H1 (cell line): ENCODE measurements at regions not wholly inside any gene's neighbourhood (a gene's known extent, or its start where the extent isn't known, plus 50 kb on each side); places are given as distances from the start of the nearest gene placed in this dataset.

Source experiments
- CTCF ChIA-PET: fragments of 300-600 bp; sonication (Branson Sonifier 250); formaldehyde crosslinking; loops from one replicate; lab custom pipeline; 2021; ENCODE audit not compliant: partially characterized antibody; lab: Charles Lee
- POLR2A ChIA-PET: fragments of 300-600 bp; sonication (Branson Sonifier 250); formaldehyde crosslinking; loops from one replicate; lab custom pipeline; 2021; ENCODE audit warnings: inconsistent platforms; ENCODE audit not compliant: partially characterized antibody; lab: Charles Lee
- DNase-seq, 2 experiments: peaks; one replicate each; pipeline versions ENCODE4 v3.0.0 to v3.0.0-alpha.2; 2010 to 2022; ENCODE audit warnings: low spot score in 2 of 2, low read depth in 1 of 2, mixed read lengths in 1 of 2
- FAIRE-seq: peaks from 2 replicates; lab custom pipeline; 2011; peaks lifted over from hg19 to GRCh38; lab: Jason Lieb, UNC
- H2AFZ ChIP-seq: 2 replicates; pipeline ENCODE4 v1.8.1; 2012; ENCODE audit warnings: low read length, inconsistent platforms
- H2AK5ac ChIP-seq: 2 replicates; pipeline ENCODE4 v1.6.1; 2013; ENCODE audit warnings: low read depth, low read length
- H2BK120ac ChIP-seq: replicated peaks from 2 replicates; pipeline ENCODE3; 2013; ENCODE audit warnings: low read depth, low read length, inconsistent platforms
- H2BK12ac ChIP-seq: 2 replicates; pipeline ENCODE4 v1.6.1; 2013; ENCODE audit warnings: low read depth, low read length
- H2BK15ac ChIP-seq: 2 replicates; pipeline ENCODE4 v1.6.1; 2013; ENCODE audit warnings: low read length
- H2BK20ac ChIP-seq: 2 replicates; pipeline ENCODE4 v1.6.1; 2013; ENCODE audit warnings: low read length
- H2BK5ac ChIP-seq: 2 replicates; pipeline ENCODE4 v1.6.1; 2013; ENCODE audit warnings: low read depth, low read length
- H3K14ac ChIP-seq: 2 replicates; pipeline ENCODE4 v1.6.1; 2013; ENCODE audit warnings: inconsistent platforms; ENCODE audit not compliant: insufficient read length
- H3K18ac ChIP-seq: 2 replicates; pipeline ENCODE4 v1.6.1; 2013; ENCODE audit warnings: low read length; ENCODE audit errors: extremely low read depth
- H3K23ac ChIP-seq: 2 replicates; pipeline ENCODE4 v1.6.1; 2013; ENCODE audit warnings: inconsistent platforms; ENCODE audit not compliant: insufficient read length
- H3K23me2 ChIP-seq: 2 replicates; pipeline ENCODE4 v1.6.1; 2013; ENCODE audit warnings: low read depth, low read length
- H3K27ac ChIP-seq: 2 replicates; pipeline ENCODE4 v1.6.1; 2011; ENCODE audit warnings: low read depth, low read length, inconsistent platforms
- H3K27me3 ChIP-seq, 4 experiments: replicated peaks in 1 of 4; 1 replicate in 1 of 4; 2 replicates in 3 of 4; pipeline versions ENCODE4 v1.6.1 to v1.8.1; 2011 to 2013; ENCODE audit warnings: low read length in 3 of 4, mild to moderate bottlenecking in 3 of 4, inconsistent platforms in 2 of 4, mixed read lengths in 2 of 4, moderate library complexity in 1 of 4; ENCODE audit not compliant: control insufficient read depth in 3 of 4, insufficient read depth in 3 of 4; ENCODE audit errors: extremely low read depth in 1 of 4
- H3K36me3 ChIP-seq, 4 experiments: 2 replicates each; pipeline versions ENCODE4 v1.6.1 to v1.8.1; 2011 to 2013; ENCODE audit warnings: mild to moderate bottlenecking in 4 of 4, low read length in 3 of 4, moderate library complexity in 2 of 4, control low read depth in 1 of 4, inconsistent platforms in 1 of 4; ENCODE audit not compliant: insufficient read depth in 4 of 4, control insufficient read depth in 2 of 4
- H3K4ac ChIP-seq: replicated peaks from 2 replicates; pipeline ENCODE3; 2013; ENCODE audit warnings: low read length, low read depth, mixed read lengths, inconsistent platforms; ENCODE audit not compliant: insufficient read length
- H3K4me1 ChIP-seq, 4 experiments: replicated peaks in 1 of 4; 1 replicate in 1 of 4; 2 replicates in 3 of 4; pipeline versions ENCODE4 v1.6.1 to v1.8.1; 2011 to 2013; ENCODE audit warnings: low read length in 3 of 4, inconsistent platforms in 2 of 4, mixed read lengths in 1 of 4; ENCODE audit not compliant: insufficient read depth in 4 of 4, control insufficient read depth in 3 of 4
- H3K4me2 ChIP-seq, 2 experiments: 2 replicates each; pipeline versions ENCODE4 v1.6.1 to v1.8.1; 2011 to 2013; ENCODE audit warnings: low read depth in 2 of 2, low read length in 2 of 2, control low read depth in 1 of 2, inconsistent platforms in 1 of 2, mild to moderate bottlenecking in 1 of 2; ENCODE audit not compliant: insufficient read depth in 1 of 2
- H3K4me3 ChIP-seq, 4 experiments: fragments of 200-600, 300-600 bp in 1 of 4; sonication (generic), shearing (Covaris generic), sonication (Bioruptor Twin) in 1 of 4; 2 replicates each; pipeline versions ENCODE4 v1.5.1 to v1.8.1; 2011 to 2016; ENCODE audit warnings: low read length in 4 of 4, low read depth in 3 of 4, control low read depth in 2 of 4, inconsistent platforms in 2 of 4, mild to moderate bottlenecking in 2 of 4, mixed read lengths in 1 of 4, moderate library complexity in 1 of 4; ENCODE audit not compliant: insufficient read depth in 2 of 4; ENCODE audit errors: extremely low read depth in 1 of 4
- H3K56ac ChIP-seq: replicated peaks from 2 replicates; pipeline ENCODE3; 2013; ENCODE audit warnings: low read depth, mild to moderate bottlenecking, mixed read lengths, low read length, inconsistent platforms; ENCODE audit not compliant: insufficient read length
- H3K79me1 ChIP-seq: 2 replicates; pipeline ENCODE4 v1.6.1; 2013; ENCODE audit warnings: low read depth, low read length, control low read depth
- H3K79me2 ChIP-seq, 2 experiments: 2 replicates each; pipeline versions ENCODE4 v1.6.1 to v1.8.1; 2012 to 2013; ENCODE audit warnings: low read length in 2 of 2, mild to moderate bottlenecking in 2 of 2, inconsistent platforms in 1 of 2; ENCODE audit not compliant: insufficient read depth in 2 of 2, control insufficient read depth in 1 of 2
- H3K9ac ChIP-seq, 4 experiments: replicated peaks in 1 of 4; 1 replicate in 1 of 4; 2 replicates in 3 of 4; pipeline versions ENCODE4 v1.6.1 to v1.8.1; 2011 to 2013; ENCODE audit warnings: low read depth in 3 of 4, low read length in 3 of 4, control low read depth in 2 of 4, mild to moderate bottlenecking in 2 of 4, moderate library complexity in 2 of 4, inconsistent platforms in 1 of 4; ENCODE audit errors: extremely low read depth in 1 of 4
- H3K9me3 ChIP-seq, 2 experiments: 2 replicates each; pipeline versions ENCODE4 v1.6.1 to v1.8.1; 2012 to 2013; ENCODE audit warnings: mild to moderate bottlenecking in 2 of 2, moderate library complexity in 2 of 2, control low read depth in 1 of 2, inconsistent platforms in 1 of 2, low read depth in 1 of 2, low read length in 1 of 2, mixed read lengths in 1 of 2; ENCODE audit not compliant: insufficient read depth in 2 of 2
- H4K20me1 ChIP-seq, 2 experiments: replicated peaks in 1 of 2; 2 replicates each; pipeline versions ENCODE3 to v1.8.1; 2011 to 2013; ENCODE audit warnings: inconsistent platforms in 2 of 2, low read length in 2 of 2, mild to moderate bottlenecking in 1 of 2; ENCODE audit not compliant: insufficient read depth in 2 of 2, control insufficient read depth in 1 of 2
- H4K5ac ChIP-seq: 2 replicates; pipeline ENCODE4 v1.6.1; 2013; ENCODE audit warnings: low read length, low read depth, mixed read lengths, inconsistent platforms; ENCODE audit not compliant: insufficient read length
- H4K8ac ChIP-seq: 2 replicates; pipeline ENCODE4 v1.8.0; 2013; ENCODE audit warnings: mild to moderate bottlenecking, moderate library complexity, low read length, inconsistent platforms; ENCODE audit not compliant: insufficient read depth; ENCODE audit errors: extremely low read depth
- H4K91ac ChIP-seq: replicated peaks from 2 replicates; pipeline ENCODE3; 2013; ENCODE audit warnings: low read length, mixed read lengths, inconsistent platforms; ENCODE audit not compliant: insufficient read length
- SP2 ChIP-seq: IDR thresholded peaks from 2 replicates; pipeline ENCODE4 v1.6.1; 2012; ENCODE audit warnings: mild to moderate bottlenecking, low read length, inconsistent platforms
- WGBS, 2 experiments: shearing (Covaris generic) in 1 of 2; methylation state at CpG; one replicate each; pipeline versions ENCODE4 v1.1.6 to v1.1.7; 2013 to 2015; ENCODE audit warnings: low lambda C conversion rate in 2 of 2, mixed read lengths in 2 of 2, inconsistent platforms in 1 of 2, low coverage in 1 of 2, missing lambda C conversion rate in 1 of 2; ENCODE audit not compliant: insufficient replicate concordance in 2 of 2, insufficient coverage in 1 of 2, insufficient read length in 1 of 2; ENCODE audit errors: extremely low coverage in 1 of 2, missing lambda C conversion rate in 1 of 2; 5-methylcytosine and 5-hydroxymethylcytosine counted together

DNA sequence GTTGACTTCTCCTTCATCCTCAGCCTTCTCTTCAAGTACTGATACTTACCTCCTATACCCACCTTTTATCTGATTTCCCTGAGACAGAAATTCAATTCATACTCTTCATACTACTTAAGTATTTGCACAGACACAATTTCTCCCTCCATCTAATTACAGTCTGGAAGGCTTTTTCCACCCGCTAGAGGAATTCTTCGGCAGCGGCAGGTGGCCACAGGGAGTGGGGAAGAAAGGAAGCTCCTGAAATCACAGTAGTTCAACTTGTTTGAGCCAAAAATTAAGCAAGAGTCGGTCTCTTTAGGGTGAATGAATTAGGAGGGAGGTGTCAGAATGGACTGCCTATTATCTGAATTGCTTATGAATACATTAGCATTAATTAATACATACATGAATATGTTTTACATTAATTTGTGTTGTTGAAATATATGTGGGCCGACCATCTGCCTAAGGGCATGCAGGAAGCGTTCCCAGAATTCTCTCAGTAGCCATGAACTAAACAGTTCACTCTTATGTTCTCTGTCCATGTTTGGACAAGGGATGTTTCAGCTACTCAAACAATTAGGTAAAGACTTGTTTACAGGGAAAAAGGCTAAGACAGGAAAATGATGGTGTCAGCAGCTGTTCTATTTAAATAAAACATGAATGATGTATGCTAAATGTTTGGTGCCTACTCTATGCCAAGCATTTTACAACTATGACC lies 101.4 kb upstream of the SMARCA2 start:
- Histone ChIP-seq H3K4me1 (peaks cover 2 to 5% (median 3%) of the 10 kb centered on the region in 4 experiments; a peak in 4 of 7 replicates), H3K9ac (no peak overlapping the region), H4K20me1 (no peaks in the 10 kb centered on the region), H3K23me2 (peaks cover 3% of the 10 kb centered on the region; the same call in 1 of the 2 replicates), H4K91ac (no peak overlapping the region), H3K56ac (no peak overlapping the region), H2AK5ac (no peak overlapping the region), H3K4me2 (no peak overlapping the region), H3K27ac (no peak overlapping the region), H2BK120ac (no peak overlapping the region), H3K4ac (no peak overlapping the region), H3K14ac (no peak overlapping the region), H2BK12ac (no peak overlapping the region), H3K18ac (no peak overlapping the region), H2AFZ (no peak overlapping the region), H4K5ac (no peak overlapping the region), H2BK5ac (no peak overlapping the region), H2BK15ac (no peak overlapping the region), H2BK20ac (no peak overlapping the region), H3K4me3 (no peak overlapping the region), H3K9me3 (no peaks in the 10 kb centered on the region), H3K27me3 (no peaks in the 10 kb centered on the region), H3K36me3 (no peaks in the 10 kb centered on the region), H3K79me1 (no peaks in the 10 kb centered on the region), H3K23ac (no peak overlapping the region), H4K8ac (no peak overlapping the region), H3K79me2 (no peaks in the 10 kb centered on the region)
- CTCF ChIA-PET: interaction anchor here (0.6 to 1.8 kb wide), 4 partner anchors 8 to 186 kb away, joined by 3 to 5 read pairs (median 3); no protein-coding TSS in a partner anchor
- WGBS, 2 experiments: 97% methylated on average over 6 of the region's 6 CpGs; no CpG with 5 or more reads in 1 of the 2 experiments
- no peak for DNase-seq
- no peak for TF ChIP-seq SP2
- FAIRE-seq: no peak
- POLR2A ChIA-PET: interaction anchor here (1.0 kb wide), 1 partner anchor 42 kb away, joined by 3 read pairs; no protein-coding TSS in a partner anchor
